ENCODE measurements at regions not wholly inside any gene's neighbourhood (a gene's known extent, or its start where the extent isn't known, plus 50 kb on each side); places are given as distances from the start of the nearest gene placed in this dataset.

- TF ChIP-seq EZH2phosphoT487 (IDR thresholded peaks at IDR 0.05; ENCODE audit: borderline replicate concordance) = no peak
- TF ChIP-seq CTCF (conservative IDR thresholded peaks at IDR 0.05; ENCODE audit: low read length) = no peak
- Histone ChIP-seq H2AFZ (ENCODE audit: low read length) (no peak overlapping the region), H3K27me3 (ENCODE audit: insufficient read depth, low read length, poor library complexity, severe bottlenecking) (no peaks in the 10 kb centered on the region), H3K9me2 (replicated peaks; ENCODE audit: low read depth, low read length) (no peaks in the 10 kb centered on the region), H3K4me2 (ENCODE audit: low read depth, low read length, poor library complexity, severe bottlenecking) (no peak overlapping the region), H3K36me3 (ENCODE audit: insufficient read depth, low read length) (no peaks in the 10 kb centered on the region), H3K4me1 (ENCODE audit: insufficient read depth, low read length, poor library complexity, severe bottlenecking) (no peaks in the 10 kb centered on the region), H3K9ac (ENCODE audit: low read depth, low read length, poor library complexity, severe bottlenecking) (no peak overlapping the region), H3K79me2 (ENCODE audit: insufficient read depth, low read length) (no peaks in the 10 kb centered on the region), H3F3A (ENCODE audit: low read depth) (no peaks in the 10 kb centered on the region), H3K4me3 (ENCODE audit: low read length, poor library complexity, severe bottlenecking) (no peak overlapping the region), H4K20me1 (ENCODE audit: insufficient read depth, low read length, poor library complexity, severe bottlenecking) (no peaks in the 10 kb centered on the region), H3K9me3 (ENCODE audit: insufficient read depth, low read depth, low read length) (no peaks in the 10 kb centered on the region)
Observed at GRCh38 chr15:94542391-94542790, 311.0 kb downstream of the MCTP2 start.

GRCh38 chr15:94546808-94547207 lies 315.4 kb downstream of the MCTP2 start:
- no peak overlapping the region for H2AFZ ChIP-seq (ENCODE audit: low read length)
- no peaks in the 10 kb centered on the region for H3K79me2 ChIP-seq (ENCODE audit: insufficient read depth, low read length)
- H3K4me1 ChIP-seq (ENCODE audit: insufficient read depth, low read length, poor library complexity, severe bottlenecking) = no peaks in the 10 kb centered on the region
- TF ChIP-seq CTCF (conservative IDR thresholded peaks at IDR 0.05; ENCODE audit: low read length) (no peak), EZH2phosphoT487 (IDR thresholded peaks at IDR 0.05; ENCODE audit: borderline replicate concordance) (no peak)
- H4K20me1 ChIP-seq (ENCODE audit: insufficient read depth, low read length, poor library complexity, severe bottlenecking) = no peaks in the 10 kb centered on the region
- H3K9me3 ChIP-seq (ENCODE audit: insufficient read depth, low read depth, low read length) = no peaks in the 10 kb centered on the region
- H3K4me3 ChIP-seq (ENCODE audit: low read length, poor library complexity, severe bottlenecking) = no peak overlapping the region
- H3K27me3 ChIP-seq (ENCODE audit: insufficient read depth, low read length, poor library complexity, severe bottlenecking) = no peaks in the 10 kb centered on the region
- no peaks in the 10 kb centered on the region for H3K9me2 ChIP-seq (replicated peaks; ENCODE audit: low read depth, low read length)
- no peak overlapping the region for H3K9ac ChIP-seq (ENCODE audit: low read depth, low read length, poor library complexity, severe bottlenecking)
- no peaks in the 10 kb centered on the region for H3K36me3 ChIP-seq (ENCODE audit: insufficient read depth, low read length)
- no peak overlapping the region for H3K4me2 ChIP-seq (ENCODE audit: low read depth, low read length, poor library complexity, severe bottlenecking)
- H3F3A ChIP-seq (ENCODE audit: low read depth) = no peaks in the 10 kb centered on the region

- H3K4me2 ChIP-seq (ENCODE audit: low read depth, low read length, poor library complexity, severe bottlenecking) = no peak overlapping the region
- H2AFZ ChIP-seq (ENCODE audit: low read length) = no peak overlapping the region
- H3K9ac ChIP-seq (ENCODE audit: low read depth, low read length, poor library complexity, severe bottlenecking) = no peak overlapping the region
- no peak overlapping the region for H3K4me3 ChIP-seq (ENCODE audit: low read length, poor library complexity, severe bottlenecking)
- no peaks in the 10 kb centered on the region for H3K36me3 ChIP-seq (ENCODE audit: insufficient read depth, low read length)
- no peaks in the 10 kb centered on the region for H3K9me3 ChIP-seq (ENCODE audit: insufficient read depth, low read depth, low read length)
- no peaks in the 10 kb centered on the region for H3K9me2 ChIP-seq (replicated peaks; ENCODE audit: low read depth, low read length)
- no peaks in the 10 kb centered on the region for H3K27me3 ChIP-seq (ENCODE audit: insufficient read depth, low read length, poor library complexity, severe bottlenecking)
- no peaks in the 10 kb centered on the region for H4K20me1 ChIP-seq (ENCODE audit: insufficient read depth, low read length, poor library complexity, severe bottlenecking)
- H3K79me2 ChIP-seq (ENCODE audit: insufficient read depth, low read length) = no peaks in the 10 kb centered on the region
- TF ChIP-seq CTCF (conservative IDR thresholded peaks at IDR 0.05; ENCODE audit: low read length) (no peak), EZH2phosphoT487 (IDR thresholded peaks at IDR 0.05; ENCODE audit: borderline replicate concordance) (no peak)
- H3K4me1 ChIP-seq (ENCODE audit: insufficient read depth, low read length, poor library complexity, severe bottlenecking) = no peaks in the 10 kb centered on the region
- no peaks in the 10 kb centered on the region for H3F3A ChIP-seq (ENCODE audit: low read depth)
Observed at GRCh38 chr15:94547711-94548110, 316.4 kb downstream of the MCTP2 start.
